HuH-7.5 (cell line): ENCODE measurements at regions not wholly inside any gene's neighbourhood (a gene's known extent, or its start where the extent isn't known, plus 50 kb on each side); places are given as distances from the start of the nearest gene placed in this dataset.

ENCODE experiments used
- DNase-seq: peaks from one replicate; pipeline ENCODE4 v3.0.0; 2011; ENCODE audit warnings: low spot score

DNA sequence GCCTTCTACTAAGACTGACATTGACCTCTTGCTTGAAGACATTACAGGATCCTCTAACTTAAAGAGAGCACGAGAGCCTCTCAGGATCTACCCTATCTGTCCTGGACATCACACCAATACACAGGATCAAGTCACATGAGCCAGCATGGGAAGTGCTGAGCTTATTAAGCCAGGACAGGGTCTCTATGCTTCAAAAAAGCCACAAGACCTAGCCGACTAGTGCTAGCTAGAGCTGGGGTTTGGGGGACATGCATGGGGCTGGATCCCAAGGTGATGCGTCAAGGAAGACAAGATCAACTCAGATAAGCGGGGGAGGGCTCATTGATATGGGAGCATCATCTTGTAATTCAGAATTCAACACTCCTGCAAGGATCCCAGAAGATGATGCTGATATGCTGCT is 167.2 kb upstream of the TAB2 start:
- no peak for DNase-seq

- DNase-seq, result no peak
Observed at GRCh38 chr6:149150801-149151398, 166.6 kb upstream of the TAB2 start.

DNA sequence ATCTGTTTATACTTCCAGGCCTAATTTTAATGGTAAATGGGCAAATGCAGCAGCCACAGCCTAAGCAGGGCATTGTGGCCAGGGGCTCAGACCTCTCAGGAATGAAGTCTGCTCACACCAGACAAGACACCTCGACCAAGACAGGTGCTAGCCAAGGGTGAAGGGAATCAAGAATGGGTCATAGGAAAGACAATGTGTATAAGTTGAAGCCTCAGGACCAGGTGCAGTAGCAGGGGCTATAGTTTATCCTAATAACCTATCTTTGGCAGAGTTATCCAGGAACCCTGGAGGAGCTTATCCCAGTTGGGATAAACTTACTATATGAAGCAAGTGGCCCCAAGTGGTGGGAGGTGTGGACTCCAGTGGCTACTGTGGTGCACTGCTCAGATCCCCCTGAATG is 165.0 kb upstream of the TAB2 start:
- no peak for DNase-seq

DNA sequence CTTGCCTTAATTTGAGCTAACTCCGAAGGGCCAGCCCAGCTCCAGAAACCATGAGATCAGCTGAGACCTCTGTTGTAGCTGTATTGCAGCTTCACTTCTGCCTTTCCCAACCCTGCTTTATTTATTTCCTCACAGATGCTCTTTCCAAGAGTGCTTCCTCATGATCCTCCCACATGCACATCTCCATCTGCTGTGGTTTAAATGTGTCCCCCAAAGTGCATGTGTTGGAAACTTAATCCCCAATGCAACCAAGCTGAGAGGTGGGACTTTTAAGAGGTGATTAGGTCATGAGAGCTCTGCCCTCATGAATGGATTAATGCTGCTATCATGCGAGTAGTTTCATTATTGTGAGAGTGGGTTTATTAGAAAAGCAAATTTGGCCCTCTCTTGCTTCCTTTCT is 164.4 kb upstream of the TAB2 start:
- no peak for DNase-seq

- no peak for DNase-seq
Observed at GRCh38 chr6:149153693-149154092, 163.8 kb upstream of the TAB2 start.

GRCh38 chr6:149154261-149154821 is 163.2 kb upstream of the TAB2 start:
- no peak for DNase-seq

- DNase-seq, result no peak
Observed at GRCh38 chr6:149157126-149157525, 160.4 kb upstream of the TAB2 start.

DNA sequence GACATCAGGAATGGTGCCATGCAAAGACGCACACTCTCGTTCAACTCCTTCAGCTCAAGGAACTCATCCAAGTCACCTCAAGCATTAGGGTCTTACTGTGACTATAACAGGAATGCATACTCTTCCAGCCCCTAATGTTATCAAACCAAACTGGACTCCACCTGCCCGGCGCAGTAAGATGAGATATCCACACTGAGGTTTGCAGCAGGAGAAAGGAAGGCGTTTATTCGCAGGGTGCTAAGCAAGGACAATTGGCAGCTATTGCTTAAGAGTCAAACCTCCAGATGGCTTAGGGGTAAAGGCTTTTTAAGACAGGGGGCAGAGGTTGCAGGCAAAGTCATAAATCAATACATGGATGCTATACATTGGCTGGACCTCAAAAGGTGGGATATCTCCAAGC is 159.4 kb upstream of the TAB2 start:
- DNase-seq, result no peak

DNA sequence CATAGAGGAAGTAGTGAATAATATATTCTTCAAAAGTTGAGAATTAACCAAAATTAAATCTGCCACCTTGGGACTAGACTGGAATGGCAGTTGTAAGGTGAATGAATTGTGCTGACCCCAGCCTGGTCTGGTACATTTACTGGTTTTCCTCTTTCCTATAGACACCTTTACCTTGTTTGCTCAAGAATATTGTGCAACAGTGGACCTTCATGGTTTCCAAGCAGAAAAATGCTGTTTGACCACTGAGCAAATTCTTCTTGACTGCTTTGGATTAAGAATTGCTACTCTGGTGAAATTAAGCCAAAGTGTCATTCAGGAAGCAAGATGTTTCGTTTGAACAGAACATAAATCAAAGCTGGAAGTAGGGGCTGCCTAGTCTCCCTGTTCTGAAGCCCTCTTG is 156.6 kb upstream of the TAB2 start:
- no peak for DNase-seq

- no peak for DNase-seq
Observed at GRCh38 chr6:149162924-149163323, 154.6 kb upstream of the TAB2 start.

GRCh38 chr6:149164199-149164750 is 153.2 kb upstream of the TAB2 start:
- no peak for DNase-seq

DNA sequence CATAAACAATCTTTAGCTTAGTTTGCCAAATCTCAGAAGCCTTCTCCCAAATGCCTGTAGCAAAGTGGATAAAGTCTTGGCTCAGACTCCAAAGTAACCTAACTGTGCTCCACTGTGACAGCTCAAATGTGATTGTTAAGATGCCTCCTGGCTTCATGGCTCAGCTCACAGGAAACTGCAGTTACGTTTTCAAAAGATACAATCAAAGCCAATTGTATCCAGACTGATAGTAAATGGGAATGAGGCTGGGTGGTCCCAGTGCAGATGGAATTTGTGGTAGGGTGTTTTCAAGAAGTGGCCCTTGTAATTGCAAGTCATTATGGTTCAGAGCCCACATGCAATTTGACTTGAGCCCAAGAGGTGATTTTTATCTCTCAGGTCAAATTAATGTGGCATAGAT is 151.2 kb upstream of the TAB2 start:
- DNase-seq, result no peak

DNA sequence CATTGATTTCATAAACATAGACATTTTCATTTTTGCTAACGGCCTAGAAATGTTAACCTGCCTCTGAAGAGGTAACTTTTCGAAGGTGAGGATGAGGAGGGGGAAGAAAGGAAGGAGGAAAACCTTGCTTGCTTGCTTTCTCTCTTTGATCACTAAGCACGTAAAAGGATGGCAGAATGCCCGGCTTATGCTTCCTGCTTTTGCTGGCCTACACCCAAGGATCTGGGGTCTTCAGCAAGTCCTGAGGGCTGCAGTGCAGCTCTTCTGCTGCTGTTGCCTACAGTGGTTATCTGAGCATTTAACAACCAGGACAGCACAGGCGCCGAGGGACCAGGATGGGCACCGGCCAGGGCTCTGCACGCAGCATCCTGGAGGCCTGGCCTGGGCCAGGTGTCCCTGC is 150.8 kb upstream of the TAB2 start:
- no peak for DNase-seq

- DNase-seq, result no peak
Observed at GRCh38 chr6:149168968-149169367, 148.5 kb upstream of the TAB2 start.

DNA sequence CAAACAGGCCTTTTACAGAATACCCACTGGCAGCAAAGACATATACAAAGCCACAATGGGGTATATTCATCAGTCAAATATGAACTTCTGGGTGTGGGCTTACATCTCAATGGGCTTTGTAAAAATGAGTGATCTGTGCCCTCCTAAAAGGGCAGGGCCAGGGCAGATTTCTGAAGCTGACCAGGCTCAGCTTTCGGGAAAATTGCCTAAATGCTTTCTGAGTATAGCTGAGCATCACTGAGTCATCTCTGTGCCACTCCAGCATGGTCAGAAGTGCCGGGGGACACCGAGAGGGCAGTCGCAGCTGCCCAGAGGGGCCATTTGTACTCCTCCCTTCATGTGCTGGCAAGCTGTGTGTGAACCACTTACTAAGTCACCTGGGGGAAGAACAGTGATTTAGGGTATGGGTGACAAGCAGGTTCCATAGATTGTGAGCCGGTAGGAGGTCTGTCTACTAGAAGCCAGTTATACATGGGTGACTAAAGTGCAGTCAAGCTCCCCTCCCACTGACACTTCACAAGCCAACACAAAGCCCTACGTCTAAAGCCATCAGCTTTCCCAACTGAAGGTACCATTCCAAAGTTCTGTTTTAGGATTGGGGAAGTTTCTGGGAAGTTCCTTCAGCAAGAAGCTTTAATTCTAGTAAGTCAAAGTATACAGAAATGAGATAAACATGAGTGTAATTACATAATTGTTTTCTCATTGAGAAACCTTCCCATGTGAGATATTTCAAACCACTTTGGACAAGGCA is 147.6 kb upstream of the TAB2 start:
- DNase-seq, result no peak

GRCh38 chr6:149170564-149171452 is 146.7 kb upstream of the TAB2 start:
- no peak for DNase-seq

DNA sequence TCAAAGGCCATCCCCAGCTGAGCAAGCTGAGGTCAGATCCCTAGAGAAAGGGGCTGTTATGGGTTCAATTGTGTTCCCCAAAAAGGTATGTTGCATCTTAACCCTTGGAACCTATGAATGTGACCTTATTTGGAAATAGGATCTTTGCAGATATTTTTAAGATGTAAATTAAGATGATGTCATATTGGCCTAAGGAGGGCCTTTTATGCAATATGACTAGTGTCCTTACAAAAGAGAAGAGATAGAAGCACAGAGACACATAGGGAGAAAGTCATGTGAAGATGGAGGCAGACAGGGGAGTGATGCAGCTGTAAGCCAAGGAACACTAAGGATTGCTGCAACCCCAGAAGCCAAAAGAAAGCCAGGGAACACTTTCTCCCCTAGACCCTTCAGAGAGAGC is 144.3 kb upstream of the TAB2 start:
- no peak for DNase-seq

DNA sequence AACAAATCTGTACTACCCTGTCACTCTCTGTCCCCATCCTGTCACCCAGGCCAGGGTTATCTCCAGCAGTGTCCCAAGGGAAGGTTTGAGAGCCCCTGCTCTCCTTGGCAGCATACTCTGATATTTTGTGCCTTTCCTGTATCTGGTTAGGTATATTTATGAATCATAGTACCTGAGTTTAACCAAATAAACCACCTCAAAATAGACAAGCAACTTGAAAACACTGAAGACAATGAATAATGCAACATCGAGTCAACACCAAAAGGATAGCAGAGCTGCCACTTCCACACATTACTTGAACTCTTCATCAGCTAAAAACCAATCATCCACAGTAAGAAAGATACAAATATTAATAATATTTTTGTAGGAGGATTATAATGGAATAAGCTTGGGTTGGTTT is 142.6 kb upstream of the TAB2 start:
- no peak for DNase-seq

GRCh38 chr6:149176971-149177667 is 140.4 kb upstream of the TAB2 start:
- peak; percentile 25 for DNase-seq

GRCh38 chr6:149179431-149179830 is 138.1 kb upstream of the TAB2 start:
- no peak for DNase-seq

- no peak for DNase-seq
Observed at GRCh38 chr6:149181304-149181703, 136.2 kb upstream of the TAB2 start.

DNA sequence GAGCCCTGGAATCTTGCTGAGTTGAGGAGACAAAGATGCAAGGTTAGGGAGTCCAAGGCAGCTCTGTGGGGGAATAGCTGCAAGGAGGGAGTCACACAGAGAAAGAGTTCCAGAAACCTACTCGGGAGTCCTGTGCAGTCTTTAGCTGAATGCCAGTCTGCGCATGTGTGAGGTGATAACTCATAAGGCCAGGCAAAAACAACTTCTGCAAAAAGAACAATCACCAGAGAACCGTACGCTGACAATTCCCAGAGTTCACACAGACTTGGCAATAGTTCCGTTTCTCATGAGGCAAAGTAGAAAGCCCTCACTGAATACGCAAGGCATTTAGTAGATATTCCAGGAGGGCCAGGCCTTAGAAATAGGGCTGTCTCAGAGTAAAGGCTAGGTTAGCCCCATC is 135.2 kb upstream of the TAB2 start:
- DNase-seq, result no peak
